ENCODE measurements at regions not wholly inside any gene's neighbourhood (a gene's known extent, or its start where the extent isn't known, plus 50 kb on each side); places are given as distances from the start of the nearest gene placed in this dataset.

GRCh38 chr4:187777954-187778353 is 217.6 kb upstream of the ZFP42 start:
- Histone ChIP-seq H3K4me3 (ENCODE audit: low read length) (no peak overlapping the region), H3K27me3 (ENCODE audit: control insufficient read depth, insufficient read depth, low read length) (no peaks in the 10 kb centered on the region), H3K36me3 (ENCODE audit: control insufficient read depth, insufficient read depth, low read length) (no peaks in the 10 kb centered on the region), H3K9ac (ENCODE audit: low read length) (no peak overlapping the region), H3K9me3 (ENCODE audit: control insufficient read depth, low read length) (no peaks in the 10 kb centered on the region), H3K4me1 (ENCODE audit: control insufficient read depth, insufficient read depth, low read length) (no peaks in the 10 kb centered on the region)

- Histone ChIP-seq H3K4me1 (ENCODE audit: control insufficient read depth, insufficient read depth, low read length) (no peaks in the 10 kb centered on the region), H3K36me3 (ENCODE audit: control insufficient read depth, insufficient read depth, low read length) (no peaks in the 10 kb centered on the region), H3K9me3 (ENCODE audit: control insufficient read depth, low read length) (no peaks in the 10 kb centered on the region), H3K27me3 (ENCODE audit: control insufficient read depth, insufficient read depth, low read length) (no peaks in the 10 kb centered on the region), H3K4me3 (ENCODE audit: low read length) (no peak overlapping the region), H3K9ac (ENCODE audit: low read length) (no peak overlapping the region)
These were observed 215.5 kb upstream of the ZFP42 start for GRCh38 chr4:187780070-187780469.

GRCh38 chr4:187782286-187782824 is 213.2 kb upstream of the ZFP42 start:
- Histone ChIP-seq H3K9me3 (ENCODE audit: control insufficient read depth, low read length) (no peaks in the 10 kb centered on the region), H3K27me3 (ENCODE audit: control insufficient read depth, insufficient read depth, low read length) (no peaks in the 10 kb centered on the region), H3K4me1 (ENCODE audit: control insufficient read depth, insufficient read depth, low read length) (no peaks in the 10 kb centered on the region), H3K36me3 (ENCODE audit: control insufficient read depth, insufficient read depth, low read length) (no peaks in the 10 kb centered on the region), H3K9ac (ENCODE audit: low read length) (no peak overlapping the region), H3K4me3 (ENCODE audit: low read length) (no peak overlapping the region)

- H3K9ac ChIP-seq (ENCODE audit: low read length) = no peak overlapping the region
These were observed 209.4 kb upstream of the ZFP42 start for GRCh38 chr4:187786190-187786589.

GRCh38 chr4:187789078-187789477 is 206.5 kb upstream of the ZFP42 start:
- H3K9ac ChIP-seq (ENCODE audit: low read length) = no peak overlapping the region
- no peak overlapping the region for H3K4me3 ChIP-seq (ENCODE audit: low read length)
- H3K36me3 ChIP-seq (ENCODE audit: control insufficient read depth, insufficient read depth, low read length) = no peaks in the 10 kb centered on the region
- H3K27me3 ChIP-seq (ENCODE audit: control insufficient read depth, insufficient read depth, low read length) = no peaks in the 10 kb centered on the region
- no peaks in the 10 kb centered on the region for H3K4me1 ChIP-seq (ENCODE audit: control insufficient read depth, insufficient read depth, low read length)
- peaks cover 3% of the 10 kb centered on the region for H3K9me3 ChIP-seq (ENCODE audit: control insufficient read depth, low read length)

More at GRCh38 chr4:187786190-187786589, 209.4 kb upstream of the ZFP42 start:
- Histone ChIP-seq H3K9me3 (ENCODE audit: control insufficient read depth, low read length) (peaks cover 3% of the 10 kb centered on the region), H3K4me3 (ENCODE audit: low read length) (no peak overlapping the region), H3K27me3 (ENCODE audit: control insufficient read depth, insufficient read depth, low read length) (no peaks in the 10 kb centered on the region), H3K36me3 (ENCODE audit: control insufficient read depth, insufficient read depth, low read length) (no peaks in the 10 kb centered on the region), H3K4me1 (ENCODE audit: control insufficient read depth, insufficient read depth, low read length) (no peaks in the 10 kb centered on the region)

GRCh38 chr4:187795737-187796136 is 199.8 kb upstream of the ZFP42 start:
- no peaks in the 10 kb centered on the region for H3K9me3 ChIP-seq (ENCODE audit: control insufficient read depth, low read length)
- H3K4me3 ChIP-seq (ENCODE audit: low read length) = no peak overlapping the region
- no peaks in the 10 kb centered on the region for H3K36me3 ChIP-seq (ENCODE audit: control insufficient read depth, insufficient read depth, low read length)
- H3K27me3 ChIP-seq (ENCODE audit: control insufficient read depth, insufficient read depth, low read length) = no peaks in the 10 kb centered on the region
- no peaks in the 10 kb centered on the region for H3K4me1 ChIP-seq (ENCODE audit: control insufficient read depth, insufficient read depth, low read length)
- H3K9ac ChIP-seq (ENCODE audit: low read length) = no peak overlapping the region

GRCh38 chr4:187798385-187798784 is 197.2 kb upstream of the ZFP42 start:
- no peak overlapping the region for H3K4me3 ChIP-seq (ENCODE audit: low read length)
- no peaks in the 10 kb centered on the region for H3K4me1 ChIP-seq (ENCODE audit: control insufficient read depth, insufficient read depth, low read length)
- no peaks in the 10 kb centered on the region for H3K36me3 ChIP-seq (ENCODE audit: control insufficient read depth, insufficient read depth, low read length)
- no peaks in the 10 kb centered on the region for H3K27me3 ChIP-seq (ENCODE audit: control insufficient read depth, insufficient read depth, low read length)
- no peaks in the 10 kb centered on the region for H3K9me3 ChIP-seq (ENCODE audit: control insufficient read depth, low read length)
- H3K9ac ChIP-seq (ENCODE audit: low read length) = no peak overlapping the region

- Histone ChIP-seq H3K4me1 (ENCODE audit: control insufficient read depth, insufficient read depth, low read length) (no peaks in the 10 kb centered on the region), H3K9ac (ENCODE audit: low read length) (no peak overlapping the region), H3K9me3 (ENCODE audit: control insufficient read depth, low read length) (no peaks in the 10 kb centered on the region), H3K4me3 (ENCODE audit: low read length) (no peak overlapping the region), H3K27me3 (ENCODE audit: control insufficient read depth, insufficient read depth, low read length) (no peaks in the 10 kb centered on the region), H3K36me3 (ENCODE audit: control insufficient read depth, insufficient read depth, low read length) (no peaks in the 10 kb centered on the region)
These were observed 195.8 kb upstream of the ZFP42 start for GRCh38 chr4:187799735-187800134.

GRCh38 chr4:187811591-187811990 is 184.0 kb upstream of the ZFP42 start:
- Histone ChIP-seq H3K4me1 (ENCODE audit: control insufficient read depth, insufficient read depth, low read length) (no peaks in the 10 kb centered on the region), H3K4me3 (ENCODE audit: low read length) (no peak overlapping the region), H3K9me3 (ENCODE audit: control insufficient read depth, low read length) (no peaks in the 10 kb centered on the region), H3K27me3 (ENCODE audit: control insufficient read depth, insufficient read depth, low read length) (no peaks in the 10 kb centered on the region), H3K9ac (ENCODE audit: low read length) (no peak overlapping the region), H3K36me3 (ENCODE audit: control insufficient read depth, insufficient read depth, low read length) (no peaks in the 10 kb centered on the region)

- no peaks in the 10 kb centered on the region for H3K27me3 ChIP-seq (ENCODE audit: control insufficient read depth, insufficient read depth, low read length)
- H3K9me3 ChIP-seq (ENCODE audit: control insufficient read depth, low read length) = no peaks in the 10 kb centered on the region
- no peaks in the 10 kb centered on the region for H3K36me3 ChIP-seq (ENCODE audit: control insufficient read depth, insufficient read depth, low read length)
- H3K9ac ChIP-seq (ENCODE audit: low read length) = peak overlapping the region; percentile 63
- H3K4me1 ChIP-seq (ENCODE audit: control insufficient read depth, insufficient read depth, low read length) = no peaks in the 10 kb centered on the region
- H3K4me3 ChIP-seq (ENCODE audit: low read length) = peak overlapping the region; percentile 33
These were observed 180.7 kb upstream of the ZFP42 start for GRCh38 chr4:187814737-187815465.

- Histone ChIP-seq H3K36me3 (ENCODE audit: control insufficient read depth, insufficient read depth, low read length) (no peaks in the 10 kb centered on the region), H3K9ac (ENCODE audit: low read length) (no peak overlapping the region), H3K4me3 (ENCODE audit: low read length) (no peak overlapping the region), H3K4me1 (ENCODE audit: control insufficient read depth, insufficient read depth, low read length) (no peaks in the 10 kb centered on the region), H3K27me3 (ENCODE audit: control insufficient read depth, insufficient read depth, low read length) (no peaks in the 10 kb centered on the region), H3K9me3 (ENCODE audit: control insufficient read depth, low read length) (no peaks in the 10 kb centered on the region)
These were observed 168.8 kb upstream of the ZFP42 start for GRCh38 chr4:187826725-187827124.

GRCh38 chr4:187827631-187828030 is 167.9 kb upstream of the ZFP42 start:
- no peak overlapping the region for H3K4me3 ChIP-seq (ENCODE audit: low read length)
- no peaks in the 10 kb centered on the region for H3K27me3 ChIP-seq (ENCODE audit: control insufficient read depth, insufficient read depth, low read length)
- no peaks in the 10 kb centered on the region for H3K4me1 ChIP-seq (ENCODE audit: control insufficient read depth, insufficient read depth, low read length)
- no peaks in the 10 kb centered on the region for H3K9me3 ChIP-seq (ENCODE audit: control insufficient read depth, low read length)
- H3K36me3 ChIP-seq (ENCODE audit: control insufficient read depth, insufficient read depth, low read length) = no peaks in the 10 kb centered on the region
- H3K9ac ChIP-seq (ENCODE audit: low read length) = no peak overlapping the region
